22Rv1 (cell line): ENCODE measurements at regions not wholly inside any gene's neighbourhood (a gene's known extent, or its start where the extent isn't known, plus 50 kb on each side); places are given as distances from the start of the nearest gene placed in this dataset.

Source experiments
- ZFX ChIP-seq: fragments of 450-650 bp; IDR thresholded peaks from 2 replicates; pipeline ENCODE4 v1.6.1; 2017; ENCODE audit warnings: antibody characterized with exemption, borderline replicate concordance
- TF ChIP-seq, protein P1 (sequence below): fragments of 450-650 bp; IDR thresholded peaks from 2 replicates; pipeline ENCODE4 v1.5.1; 2017; ENCODE audit warnings: mild to moderate bottlenecking

GRCh38 chr3:8279886-8280550, 221.6 kb upstream of the LMCD1 start:
- TF ChIP-seq, protein P1, sequence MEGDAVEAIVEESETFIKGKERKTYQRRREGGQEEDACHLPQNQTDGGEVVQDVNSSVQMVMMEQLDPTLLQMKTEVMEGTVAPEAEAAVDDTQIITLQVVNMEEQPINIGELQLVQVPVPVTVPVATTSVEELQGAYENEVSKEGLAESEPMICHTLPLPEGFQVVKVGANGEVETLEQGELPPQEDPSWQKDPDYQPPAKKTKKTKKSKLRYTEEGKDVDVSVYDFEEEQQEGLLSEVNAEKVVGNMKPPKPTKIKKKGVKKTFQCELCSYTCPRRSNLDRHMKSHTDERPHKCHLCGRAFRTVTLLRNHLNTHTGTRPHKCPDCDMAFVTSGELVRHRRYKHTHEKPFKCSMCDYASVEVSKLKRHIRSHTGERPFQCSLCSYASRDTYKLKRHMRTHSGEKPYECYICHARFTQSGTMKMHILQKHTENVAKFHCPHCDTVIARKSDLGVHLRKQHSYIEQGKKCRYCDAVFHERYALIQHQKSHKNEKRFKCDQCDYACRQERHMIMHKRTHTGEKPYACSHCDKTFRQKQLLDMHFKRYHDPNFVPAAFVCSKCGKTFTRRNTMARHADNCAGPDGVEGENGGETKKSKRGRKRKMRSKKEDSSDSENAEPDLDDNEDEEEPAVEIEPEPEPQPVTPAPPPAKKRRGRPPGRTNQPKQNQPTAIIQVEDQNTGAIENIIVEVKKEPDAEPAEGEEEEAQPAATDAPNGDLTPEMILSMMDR = no peak
- TF ChIP-seq ZFX = no peak
